ENCODE measurements at regions not wholly inside any gene's neighbourhood (a gene's known extent, or its start where the extent isn't known, plus 50 kb on each side); places are given as distances from the start of the nearest gene placed in this dataset.

DNA sequence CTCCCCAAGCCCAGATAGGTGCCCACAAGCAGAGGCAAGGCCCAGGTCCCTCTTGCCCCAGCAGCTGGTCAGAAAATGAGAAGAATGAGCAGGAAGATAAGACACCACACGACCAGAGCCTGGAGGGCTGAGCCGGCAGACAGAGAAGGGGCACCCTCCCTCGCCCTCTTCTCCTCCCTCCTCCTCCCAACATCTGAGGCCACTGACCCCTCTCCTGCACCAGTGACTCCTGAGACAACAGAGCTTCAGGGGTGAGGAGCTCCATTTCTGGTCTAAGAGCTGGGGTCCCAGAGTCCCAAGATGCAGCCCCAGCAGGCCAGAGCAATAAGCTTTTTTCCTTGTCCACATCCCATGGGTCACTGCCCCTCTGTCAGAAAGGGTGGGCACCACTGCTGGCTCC, 159.2 kb downstream of the TRIM29 start:
- no peaks in the 10 kb centered on the region for H3K9me3 ChIP-seq (ENCODE audit: low read depth)
- no peaks in the 10 kb centered on the region for H3K36me3 ChIP-seq (replicated peaks; ENCODE audit: insufficient read depth, low read depth)
- no peaks in the 10 kb centered on the region for H3K79me2 ChIP-seq
- H3K27ac ChIP-seq = no peak overlapping the region
- no peak overlapping the region for H3K4me2 ChIP-seq
- 88% methylated on average over 2 of the region's 3 CpGs for WGBS (ENCODE audit: low lambda C conversion rate, missing lambda C conversion rate)
- no peaks in the 10 kb centered on the region for H4K20me1 ChIP-seq (ENCODE audit: insufficient read depth, poor library complexity, severe bottlenecking)
- no peak overlapping the region for H2AFZ ChIP-seq
- H3K4me3 ChIP-seq = no peak overlapping the region
- no peak for TF ChIP-seq EZH2phosphoT487 (IDR thresholded peaks at IDR 0.05; ENCODE audit: low read depth, severe bottlenecking, unreplicated experiment)
- no peak for TF ChIP-seq EZH2 (IDR thresholded peaks at IDR 0.05; ENCODE audit: borderline replicate concordance)
- TF ChIP-seq, protein P1, sequence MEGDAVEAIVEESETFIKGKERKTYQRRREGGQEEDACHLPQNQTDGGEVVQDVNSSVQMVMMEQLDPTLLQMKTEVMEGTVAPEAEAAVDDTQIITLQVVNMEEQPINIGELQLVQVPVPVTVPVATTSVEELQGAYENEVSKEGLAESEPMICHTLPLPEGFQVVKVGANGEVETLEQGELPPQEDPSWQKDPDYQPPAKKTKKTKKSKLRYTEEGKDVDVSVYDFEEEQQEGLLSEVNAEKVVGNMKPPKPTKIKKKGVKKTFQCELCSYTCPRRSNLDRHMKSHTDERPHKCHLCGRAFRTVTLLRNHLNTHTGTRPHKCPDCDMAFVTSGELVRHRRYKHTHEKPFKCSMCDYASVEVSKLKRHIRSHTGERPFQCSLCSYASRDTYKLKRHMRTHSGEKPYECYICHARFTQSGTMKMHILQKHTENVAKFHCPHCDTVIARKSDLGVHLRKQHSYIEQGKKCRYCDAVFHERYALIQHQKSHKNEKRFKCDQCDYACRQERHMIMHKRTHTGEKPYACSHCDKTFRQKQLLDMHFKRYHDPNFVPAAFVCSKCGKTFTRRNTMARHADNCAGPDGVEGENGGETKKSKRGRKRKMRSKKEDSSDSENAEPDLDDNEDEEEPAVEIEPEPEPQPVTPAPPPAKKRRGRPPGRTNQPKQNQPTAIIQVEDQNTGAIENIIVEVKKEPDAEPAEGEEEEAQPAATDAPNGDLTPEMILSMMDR (IDR thresholded peaks at IDR 0.05; ENCODE audit: poor library complexity) = no peak
- no peak for DNase-seq (ENCODE audit: low spot score)
- H3K9me2 ChIP-seq (replicated peaks; ENCODE audit: insufficient read depth) = no peaks in the 10 kb centered on the region
- no peaks in the 10 kb centered on the region for H3K27me3 ChIP-seq
- H3K4me1 ChIP-seq (ENCODE audit: insufficient read depth) = no peaks in the 10 kb centered on the region

- no peak for DNase-seq (ENCODE audit: low spot score)
- 86% methylated on average over 12 of the region's 12 CpGs for WGBS (ENCODE audit: low lambda C conversion rate, missing lambda C conversion rate)
- Histone ChIP-seq H2AFZ (no peak overlapping the region), H3K79me2 (no peaks in the 10 kb centered on the region), H3K27ac (no peak overlapping the region), H3K4me1 (ENCODE audit: insufficient read depth) (no peaks in the 10 kb centered on the region), H3K9me3 (ENCODE audit: low read depth) (no peaks in the 10 kb centered on the region), H3K9me2 (replicated peaks; ENCODE audit: insufficient read depth) (no peaks in the 10 kb centered on the region), H4K20me1 (ENCODE audit: insufficient read depth, poor library complexity, severe bottlenecking) (no peaks in the 10 kb centered on the region), H3K36me3 (replicated peaks; ENCODE audit: insufficient read depth, low read depth) (no peaks in the 10 kb centered on the region), H3K4me3 (no peak overlapping the region), H3K27me3 (no peaks in the 10 kb centered on the region), H3K4me2 (no peak overlapping the region)
- TF ChIP-seq EZH2 (IDR thresholded peaks at IDR 0.05; ENCODE audit: borderline replicate concordance) (no peak), EZH2phosphoT487 (IDR thresholded peaks at IDR 0.05; ENCODE audit: low read depth, severe bottlenecking, unreplicated experiment) (no peak)
- TF ChIP-seq, protein P1 (IDR thresholded peaks at IDR 0.05; ENCODE audit: poor library complexity) = no peak
These were observed 160.0 kb downstream of the TRIM29 start for GRCh38 chr11:119977881-119978280.

DNA sequence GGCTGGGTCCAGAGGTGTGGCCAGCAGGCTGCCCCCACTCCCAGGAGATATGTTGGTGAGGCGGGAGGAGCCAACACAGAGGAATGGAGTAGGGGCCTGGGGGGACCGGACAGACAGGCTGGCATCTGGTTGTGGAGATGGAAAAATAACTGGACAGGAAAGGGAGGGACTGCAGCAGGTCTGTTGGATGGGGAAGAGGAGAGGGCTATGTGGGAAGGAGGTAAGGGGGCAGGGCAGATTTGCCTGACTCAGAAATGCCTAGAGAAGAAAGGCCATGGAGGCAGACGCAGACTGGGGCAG, 160.4 kb downstream of the TRIM29 start:
- no peak for DNase-seq (ENCODE audit: low spot score)
- H3K9me3 ChIP-seq (ENCODE audit: low read depth) = no peaks in the 10 kb centered on the region
- no peaks in the 10 kb centered on the region for H3K9me2 ChIP-seq (replicated peaks; ENCODE audit: insufficient read depth)
- no peak overlapping the region for H3K4me2 ChIP-seq
- no peak overlapping the region for H3K27ac ChIP-seq
- no peaks in the 10 kb centered on the region for H3K79me2 ChIP-seq
- WGBS (ENCODE audit: low lambda C conversion rate, missing lambda C conversion rate) = 73% methylated on average over 3 of the region's 3 CpGs
- TF ChIP-seq EZH2phosphoT487 (IDR thresholded peaks at IDR 0.05; ENCODE audit: low read depth, severe bottlenecking, unreplicated experiment) (no peak), EZH2 (IDR thresholded peaks at IDR 0.05; ENCODE audit: borderline replicate concordance) (no peak)
- TF ChIP-seq, protein P1 (IDR thresholded peaks at IDR 0.05; ENCODE audit: poor library complexity) = no peak
- no peaks in the 10 kb centered on the region for H3K36me3 ChIP-seq (replicated peaks; ENCODE audit: insufficient read depth, low read depth)
- H2AFZ ChIP-seq = no peak overlapping the region
- no peaks in the 10 kb centered on the region for H4K20me1 ChIP-seq (ENCODE audit: insufficient read depth, poor library complexity, severe bottlenecking)
- H3K4me3 ChIP-seq = no peak overlapping the region
- no peaks in the 10 kb centered on the region for H3K27me3 ChIP-seq
- H3K4me1 ChIP-seq (ENCODE audit: insufficient read depth) = no peaks in the 10 kb centered on the region

Data from hepatocyte (in vitro differentiated cells).